IPS-NIHi11 (cell line): ENCODE measurements at regions not wholly inside any gene's neighbourhood (a gene's known extent, or its start where the extent isn't known, plus 50 kb on each side); places are given as distances from the start of the nearest gene placed in this dataset.
"Not testable (repeated sequence)": the region's sequence is repeated elsewhere in the genome, so short reads cannot be mapped to it uniquely, and the experiment has no call there.

Experiments
- DNase-seq: peaks from one replicate; pipeline ENCODE4 v3.0.0; 2012; ENCODE audit warnings: mixed read lengths, low spot score

DNA sequence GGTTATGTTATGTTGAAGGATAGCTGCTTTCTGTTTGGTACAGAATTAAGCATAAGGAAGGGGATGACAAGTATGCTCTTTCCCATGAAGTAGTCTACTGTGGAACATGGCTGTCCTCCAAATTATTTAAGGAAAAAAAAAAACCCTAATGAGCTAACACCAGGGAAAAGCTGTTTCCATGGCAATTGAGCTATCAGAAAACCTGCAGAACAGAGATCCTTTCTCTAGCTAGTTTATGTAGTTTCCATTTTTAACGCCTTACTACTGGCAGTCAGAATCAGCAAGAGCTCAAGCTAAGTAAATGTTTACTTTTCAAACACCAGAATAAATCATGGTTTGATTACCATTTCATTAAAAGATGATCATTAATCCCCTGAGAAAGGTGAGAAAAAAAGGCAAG lies 287.4 kb upstream of the TARS1 start:
- DNase-seq, result no peak

DNA sequence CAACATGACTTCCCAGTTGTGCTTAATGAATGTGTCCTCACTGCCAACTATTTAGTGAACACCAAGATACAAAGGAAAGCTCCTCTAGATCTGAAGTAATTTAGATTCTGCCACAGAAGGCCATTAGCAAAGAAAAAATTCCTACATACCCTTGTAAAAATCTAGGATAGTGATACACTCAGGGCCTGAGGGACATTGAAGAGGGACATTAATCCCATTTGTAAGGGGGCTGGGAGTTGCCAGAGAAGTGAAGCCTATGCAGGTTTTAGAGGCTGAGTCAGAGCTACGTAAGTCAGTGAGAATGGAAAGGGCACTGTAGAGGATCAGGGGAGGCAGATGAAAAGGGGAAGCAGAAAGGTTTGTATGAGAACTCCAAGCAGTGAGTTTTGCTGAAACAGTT lies 286.9 kb upstream of the TARS1 start:
- no peak for DNase-seq

DNA sequence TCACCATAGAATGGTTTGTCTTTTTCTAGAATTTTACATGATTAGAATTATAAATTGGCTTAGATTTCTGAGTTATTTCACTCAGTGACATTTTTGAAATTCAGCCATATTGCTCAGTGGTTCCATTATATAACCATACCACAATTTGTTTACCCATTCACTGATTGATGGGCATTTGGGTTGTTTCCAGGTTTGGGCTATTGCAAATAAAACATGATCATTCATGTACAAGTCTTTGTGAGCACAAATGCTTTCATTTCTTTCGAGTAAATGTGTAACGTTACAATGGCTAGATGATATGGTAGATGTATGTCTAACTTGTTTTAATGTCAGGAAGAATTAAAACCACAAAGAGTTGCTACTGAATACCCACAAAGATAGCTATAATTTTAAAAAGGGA lies 279.9 kb upstream of the TARS1 start:
- DNase-seq, result no peak

DNA sequence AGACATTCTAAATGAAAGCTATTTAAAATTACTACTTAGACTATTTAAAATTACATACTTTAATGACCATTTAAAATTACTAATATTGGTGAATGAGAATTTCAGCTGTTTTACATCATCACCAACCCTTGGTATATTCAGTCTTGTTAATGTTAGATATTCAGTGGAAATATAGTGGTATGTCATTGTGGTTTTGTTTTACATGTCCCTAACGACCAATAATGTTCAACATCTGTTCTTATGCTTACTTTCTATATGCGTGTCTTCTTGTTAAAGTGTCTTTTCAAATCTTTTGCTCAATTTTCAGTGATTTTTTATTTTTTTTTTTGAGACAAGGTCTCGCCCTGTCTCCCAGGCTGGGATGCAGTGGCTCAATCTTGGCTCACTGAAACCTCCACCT lies 279.3 kb upstream of the TARS1 start:
- no peak for DNase-seq

DNA sequence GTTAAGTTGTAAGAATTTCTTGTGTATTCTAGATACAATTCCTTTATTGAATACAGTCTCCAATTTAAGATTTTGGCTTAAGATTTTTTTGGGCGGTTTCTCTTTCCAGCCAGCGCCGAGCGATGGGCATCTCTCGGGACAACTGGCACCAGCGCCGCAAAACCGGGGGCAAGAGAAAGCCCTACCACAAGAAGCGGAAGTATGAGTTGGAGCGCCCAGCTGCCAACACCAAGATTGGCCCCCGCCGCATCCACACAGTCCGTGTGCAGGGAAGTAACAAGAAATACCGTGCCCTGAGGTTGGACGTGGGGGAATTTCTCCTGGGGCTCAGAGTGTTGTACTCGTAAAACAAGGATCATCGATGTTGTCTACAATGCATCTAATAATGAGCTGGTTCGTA lies 278.7 kb upstream of the TARS1 start:
- DNase-seq, result no peak

DNA sequence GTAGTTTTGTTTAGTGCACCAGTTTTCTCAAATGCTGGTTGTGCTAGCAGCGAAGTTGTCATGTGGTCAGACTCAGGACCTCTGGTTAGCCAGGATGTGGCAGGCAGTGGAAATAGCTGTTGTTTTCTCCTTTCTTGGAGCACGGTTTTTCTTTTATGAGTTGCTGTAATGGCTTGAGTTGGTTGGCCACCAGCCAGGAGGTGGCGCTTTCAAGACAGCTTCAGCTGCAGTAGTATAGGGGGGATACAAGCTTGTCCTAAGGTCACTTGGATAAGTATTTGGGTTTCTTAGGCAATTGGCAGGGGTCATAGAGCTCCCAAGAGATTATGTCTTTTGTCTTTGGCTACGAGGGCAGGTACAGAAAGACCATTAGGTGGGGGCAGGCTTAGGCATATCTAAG lies 274.2 kb upstream of the TARS1 start:
- DNase-seq, result no peak

DNA sequence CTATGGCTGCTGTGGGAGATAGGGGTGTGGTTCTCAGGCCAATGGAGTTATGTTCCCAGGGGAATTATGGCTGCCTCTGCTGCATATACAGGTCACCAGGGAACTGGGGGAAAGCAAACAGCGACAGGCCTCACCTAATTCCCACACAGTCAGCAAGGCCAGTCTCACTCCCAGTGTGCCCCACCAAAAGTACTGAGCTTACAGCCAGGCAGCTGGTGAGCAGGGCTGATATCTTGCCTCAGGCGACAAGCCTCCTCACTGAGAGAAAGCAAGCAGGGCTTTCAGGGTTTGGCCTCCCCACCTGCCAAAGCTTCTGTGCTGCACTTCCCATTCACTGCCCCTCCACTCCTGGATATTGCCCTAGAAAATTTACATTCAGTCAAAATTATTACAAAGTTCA lies 273.8 kb upstream of the TARS1 start:
- DNase-seq, result no peak

DNA sequence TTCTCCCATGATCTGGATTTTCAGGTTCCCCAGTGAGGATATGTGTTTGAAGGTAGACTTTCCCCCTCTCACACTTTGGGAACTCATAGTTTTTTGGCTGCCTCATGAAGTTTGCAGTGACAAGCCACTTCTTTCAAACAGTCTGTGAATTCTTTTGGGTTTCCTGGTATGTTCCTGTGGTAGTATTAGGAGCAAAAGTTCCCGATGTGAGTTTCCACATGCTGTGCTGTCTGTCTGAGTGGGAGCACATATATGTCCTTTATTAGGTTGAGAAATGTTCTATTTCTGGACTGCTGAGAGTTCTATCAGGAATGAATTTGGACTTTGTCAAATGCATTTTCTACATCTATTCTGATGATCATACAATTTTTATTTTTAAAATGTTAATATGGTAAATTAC lies 273.2 kb upstream of the TARS1 start:
- no peak for DNase-seq

DNA sequence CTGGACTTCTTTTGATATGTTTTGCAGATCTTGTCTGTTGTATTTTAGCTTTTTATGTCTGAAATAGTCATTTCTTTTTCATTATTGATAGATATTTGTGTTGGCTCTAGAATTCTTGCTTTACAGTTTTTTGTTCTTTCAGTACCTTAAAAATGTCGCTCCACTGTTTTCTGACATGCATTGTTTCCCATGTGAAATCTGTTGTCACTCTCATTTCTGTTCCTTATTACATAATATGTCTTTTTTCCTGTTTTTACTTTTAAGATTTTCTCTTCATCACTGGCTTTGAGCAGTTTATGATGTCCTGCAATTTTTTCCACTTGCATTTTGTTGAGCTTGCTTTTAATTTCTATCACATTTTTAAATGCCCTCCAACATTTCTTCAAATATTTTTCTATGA lies 270.4 kb upstream of the TARS1 start:
- no peak for DNase-seq

DNA sequence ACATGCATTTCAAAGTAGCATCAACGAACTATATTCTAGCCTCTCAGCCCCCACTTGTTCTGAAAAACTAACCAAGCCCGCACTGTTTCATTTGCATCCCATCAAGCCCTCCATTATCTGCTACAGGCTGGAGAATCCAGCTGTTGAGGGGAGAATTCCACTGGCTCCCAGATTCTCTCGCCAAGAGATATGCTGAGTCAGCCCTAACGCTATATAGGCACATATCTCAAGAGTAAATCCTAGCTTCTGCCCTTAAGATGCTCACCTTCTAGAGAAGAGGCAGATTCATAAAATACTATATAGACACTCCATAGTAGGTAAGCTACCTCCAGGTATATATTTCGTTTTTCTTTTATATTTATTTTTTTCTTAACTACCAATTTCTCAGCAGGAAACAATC lies 266.4 kb upstream of the TARS1 start:
- DNase-seq, result no peak

DNA sequence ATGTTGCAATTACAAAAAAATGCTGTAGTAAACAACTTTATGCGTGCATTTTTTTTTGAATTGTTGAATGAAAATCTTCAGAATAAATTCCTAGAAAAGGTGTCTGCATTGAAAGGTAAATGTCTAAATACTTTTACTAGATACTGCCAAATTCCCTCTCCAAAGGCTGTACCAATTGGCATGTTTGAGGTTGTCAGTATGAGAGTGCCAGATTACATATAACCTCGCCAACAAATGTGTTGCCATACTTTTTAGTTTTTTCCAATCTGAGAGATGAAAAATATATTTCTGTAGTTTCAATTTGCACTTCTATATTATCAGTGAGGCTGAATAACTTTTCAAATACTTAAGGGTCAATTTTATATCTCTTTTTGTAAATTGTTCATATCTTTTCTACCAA lies 261.5 kb upstream of the TARS1 start:
- DNase-seq, result no peak

DNA sequence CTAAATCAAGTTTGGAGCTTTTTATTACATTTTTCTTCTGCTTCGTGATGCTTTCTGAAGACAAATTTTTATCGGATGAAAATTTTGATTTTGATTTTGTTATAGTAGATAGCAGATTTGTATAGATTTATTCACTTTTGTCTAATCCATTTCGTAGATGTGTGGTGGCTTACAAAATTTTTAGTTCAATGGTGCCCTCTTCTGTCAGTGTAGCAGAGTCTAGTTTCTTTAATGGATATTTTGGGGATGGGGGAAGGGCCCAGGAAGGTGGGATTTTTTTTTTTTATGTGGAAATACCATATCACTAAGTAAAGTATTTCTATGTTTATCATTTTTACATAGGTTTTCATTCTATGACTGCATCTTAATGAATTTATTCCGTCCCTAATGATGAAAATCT lies 259.9 kb upstream of the TARS1 start:
- DNase-seq, result no peak

DNA sequence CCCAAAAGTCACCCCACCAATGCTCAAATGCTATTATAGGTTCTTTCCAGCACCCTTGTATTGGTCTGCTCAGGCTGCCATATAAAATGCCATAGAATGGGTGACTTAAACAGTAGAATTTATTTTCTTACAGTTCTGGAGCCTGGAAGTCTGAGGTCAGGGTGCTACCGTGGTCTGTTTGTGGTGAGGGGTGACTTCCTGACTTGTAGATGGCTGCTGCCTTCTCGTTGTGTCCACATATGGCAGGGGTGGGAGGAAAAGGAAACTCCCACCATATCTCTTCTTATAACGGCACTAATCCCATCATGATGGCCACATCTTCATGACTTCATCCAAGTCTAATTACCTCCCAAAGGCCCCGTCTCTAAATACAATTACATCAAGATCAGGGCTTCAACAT lies 257.8 kb upstream of the TARS1 start:
- no peak for DNase-seq

DNA sequence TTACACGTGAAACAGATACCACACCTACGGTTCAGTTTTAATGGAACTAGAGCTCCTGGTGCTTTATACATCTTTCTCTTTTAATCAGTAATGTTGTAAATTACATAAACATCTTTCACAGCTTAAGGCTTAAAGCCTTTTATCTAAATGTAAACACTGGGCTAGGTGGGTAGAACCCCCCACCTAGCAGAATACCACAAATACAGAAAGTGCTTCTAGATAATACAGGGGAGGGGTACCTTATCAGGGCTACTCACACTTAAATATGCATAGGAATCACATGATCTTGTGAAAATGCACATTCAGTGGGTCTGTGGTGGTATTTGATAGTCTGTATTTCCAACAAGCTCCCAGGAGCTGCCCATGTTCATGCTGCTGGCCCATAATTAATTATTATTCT lies 256.4 kb upstream of the TARS1 start:
- no peak for DNase-seq

DNA sequence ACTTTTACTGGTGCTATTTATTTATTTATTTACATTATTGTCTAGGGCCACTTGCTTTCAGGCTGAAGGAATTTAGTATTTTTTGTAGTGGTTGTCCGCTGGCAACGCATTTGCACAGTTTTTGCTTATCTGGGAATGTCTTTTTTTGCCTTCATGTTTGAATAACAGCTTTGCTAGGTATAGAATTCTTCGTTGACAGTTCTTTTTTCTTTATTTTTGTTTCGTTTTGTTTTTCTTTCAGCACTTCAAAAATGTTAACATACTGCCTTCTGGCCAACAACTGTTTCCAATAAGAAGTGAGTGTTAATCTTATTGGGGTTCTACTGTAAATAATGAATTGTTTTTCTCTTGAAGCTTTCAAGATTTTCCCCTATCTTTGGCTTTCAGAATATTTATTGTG lies 252.7 kb upstream of the TARS1 start:
- no peak for DNase-seq

DNA sequence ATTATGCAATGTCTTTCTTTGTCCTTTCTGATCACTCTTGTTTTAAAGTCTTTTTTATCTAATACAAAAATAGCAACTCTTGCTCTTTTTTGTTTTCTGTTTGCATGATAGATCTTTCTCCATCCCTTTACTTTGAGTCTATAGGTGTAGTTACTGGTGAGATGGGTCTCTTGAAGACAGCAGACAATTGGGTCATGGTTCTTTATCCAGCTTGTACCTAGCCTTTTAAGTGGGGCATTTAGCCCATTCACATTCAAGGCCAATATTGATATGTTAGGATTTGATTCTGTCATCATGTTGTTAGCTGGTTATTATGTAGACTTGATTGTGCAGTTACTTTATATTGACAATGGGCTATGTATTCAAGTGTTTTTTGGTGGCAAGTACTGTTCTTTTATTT lies 245.9 kb upstream of the TARS1 start:
- no peak for DNase-seq

DNA sequence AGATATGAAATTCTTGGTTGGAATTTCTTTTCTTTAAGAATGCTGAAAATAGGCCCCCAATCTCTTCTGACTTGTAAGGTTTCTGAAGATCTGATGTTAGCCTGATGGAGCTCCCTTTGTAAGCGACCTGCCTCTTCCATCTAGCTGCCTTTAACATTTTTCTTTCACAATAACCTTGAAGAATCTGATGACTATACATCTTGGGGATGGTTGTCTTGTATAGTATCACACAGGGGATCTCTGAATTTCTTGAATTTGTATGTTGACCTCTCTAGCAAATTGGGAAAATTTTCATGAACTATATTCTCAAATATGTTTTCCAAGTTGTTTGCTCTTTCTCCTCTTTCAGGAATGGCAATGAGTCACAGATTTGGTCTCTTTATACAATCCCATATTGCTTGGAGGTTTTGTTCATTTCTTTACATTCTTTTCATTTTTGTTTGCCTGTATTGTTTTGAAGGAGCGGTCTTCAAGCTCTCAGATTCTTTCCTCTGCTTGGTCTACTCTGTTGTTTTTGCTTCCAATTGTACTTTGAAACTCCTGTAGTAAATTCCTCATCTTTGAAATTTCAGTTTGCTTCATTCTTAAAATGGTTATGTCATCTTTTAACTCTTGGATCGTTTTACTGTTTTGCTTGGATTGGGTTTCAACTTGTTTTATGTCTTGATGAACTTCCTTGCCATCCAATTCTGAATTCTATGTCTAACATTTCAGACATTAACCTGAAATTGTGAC lies 245.2 kb upstream of the TARS1 start:
- no peak for DNase-seq

DNA sequence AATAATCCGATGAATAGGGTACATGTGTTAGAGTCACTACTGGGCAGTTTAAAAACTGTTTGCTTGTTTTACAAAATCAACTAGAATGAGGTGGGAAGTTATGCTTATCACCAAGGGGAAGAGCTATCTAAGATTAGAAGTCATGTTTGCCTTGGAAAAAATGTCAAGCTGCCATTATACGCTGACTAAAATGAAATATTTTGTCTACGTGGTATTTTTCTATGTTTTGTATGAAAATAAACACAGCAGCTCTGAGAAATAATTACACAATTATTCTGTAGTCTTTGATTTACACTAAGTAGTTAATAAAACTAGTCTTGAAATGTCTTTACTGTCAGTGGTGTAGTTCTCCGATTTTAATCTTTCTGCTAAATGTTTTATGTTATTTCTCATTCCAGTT lies 241.9 kb upstream of the TARS1 start:
- DNase-seq, result no peak

DNA sequence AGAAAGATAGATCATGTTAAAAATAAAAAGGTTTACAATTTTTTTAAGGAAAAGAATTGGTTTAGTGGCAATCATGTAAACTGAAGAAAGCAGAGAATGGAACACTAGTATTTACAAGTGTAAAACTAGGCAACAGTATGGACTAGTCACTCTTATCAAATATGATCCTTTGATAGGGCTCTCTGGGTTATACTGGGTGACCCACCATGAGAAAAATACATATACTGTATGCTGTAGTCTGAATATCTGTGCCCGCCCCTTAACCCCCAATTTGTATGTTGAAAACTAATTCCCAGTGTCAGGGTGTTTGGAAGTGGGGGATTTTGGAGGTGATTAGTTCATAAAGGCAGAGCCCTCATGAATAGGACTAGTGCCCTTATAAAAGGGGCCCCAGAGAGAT lies 236.8 kb upstream of the TARS1 start:
- no peak for DNase-seq

DNA sequence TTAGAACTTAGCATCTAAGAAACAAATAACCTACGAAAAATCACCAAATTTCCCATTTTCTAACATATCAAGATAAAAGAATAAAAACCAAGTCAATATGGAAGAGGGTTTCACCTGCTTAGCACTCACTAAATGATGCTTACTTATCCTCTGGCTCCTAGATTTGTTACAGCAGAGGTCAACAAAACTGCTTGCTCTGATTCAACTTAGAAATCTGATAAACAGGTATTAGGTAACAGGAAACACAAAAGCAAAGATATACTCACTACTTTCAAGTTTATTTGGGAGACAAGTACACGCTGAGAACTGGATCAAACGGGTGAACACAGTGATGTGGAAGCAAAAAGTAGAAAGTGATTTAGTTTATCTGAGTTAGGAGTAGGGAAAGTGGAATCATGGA lies 235.7 kb upstream of the TARS1 start:
- no peak for DNase-seq

DNA sequence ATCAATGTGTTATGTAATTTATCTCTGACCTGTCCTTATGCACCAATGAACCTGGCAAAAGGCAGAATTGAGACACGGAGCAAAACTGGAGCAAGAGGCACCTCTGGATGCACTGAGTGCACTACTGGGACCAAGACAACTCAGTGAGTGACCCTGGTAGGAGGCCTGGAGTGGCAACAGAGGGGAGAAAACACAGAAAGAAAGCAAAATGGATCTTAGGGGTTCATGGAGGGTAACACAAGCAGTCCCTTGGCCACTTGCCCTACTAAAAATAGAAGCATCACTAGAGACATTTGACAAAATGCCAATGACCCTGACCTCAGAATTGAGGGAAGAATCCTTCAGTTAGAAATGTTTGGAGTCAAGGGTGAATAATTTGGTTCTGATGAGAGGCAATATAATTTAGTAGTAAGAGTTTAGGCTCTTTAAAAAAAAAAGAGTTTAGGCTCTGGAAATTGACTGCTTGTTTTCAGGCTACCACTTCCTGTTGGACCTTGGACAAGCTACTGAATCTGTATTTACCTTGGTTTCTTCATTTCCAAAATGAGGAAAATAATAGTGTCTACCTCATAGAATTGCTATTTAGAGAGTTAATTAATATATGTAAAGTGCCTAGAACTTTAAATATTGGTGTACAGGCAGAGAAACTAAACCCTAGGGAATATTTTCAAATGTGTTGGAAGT lies 234.9 kb upstream of the TARS1 start:
- DNase-seq, result no peak

DNA sequence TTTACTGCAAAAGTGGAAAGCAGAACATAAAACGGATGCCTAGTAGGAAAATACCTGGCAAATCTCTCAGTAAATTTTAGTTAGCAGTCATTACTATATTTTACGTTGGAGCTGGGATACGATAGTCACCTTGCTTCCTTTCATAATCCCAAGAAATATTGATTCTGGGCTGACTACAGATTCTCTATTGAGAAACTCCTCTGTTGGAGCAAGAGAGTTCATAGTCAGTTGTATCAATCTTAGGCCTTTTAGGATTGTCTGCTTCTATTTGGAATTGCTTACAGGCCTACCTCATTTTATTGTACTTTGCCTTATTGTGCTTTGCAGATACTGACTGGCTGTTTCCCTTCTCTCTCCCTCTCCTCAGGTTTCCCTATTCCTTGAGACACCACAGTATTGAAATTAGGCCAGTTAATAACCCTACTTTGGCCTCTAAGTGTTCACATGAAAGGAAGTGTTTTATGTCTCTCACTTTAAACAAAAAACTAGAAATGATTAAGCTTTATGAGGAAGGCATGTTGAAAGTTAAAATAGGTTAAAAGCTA lies 233.7 kb upstream of the TARS1 start:
- no peak for DNase-seq

DNA sequence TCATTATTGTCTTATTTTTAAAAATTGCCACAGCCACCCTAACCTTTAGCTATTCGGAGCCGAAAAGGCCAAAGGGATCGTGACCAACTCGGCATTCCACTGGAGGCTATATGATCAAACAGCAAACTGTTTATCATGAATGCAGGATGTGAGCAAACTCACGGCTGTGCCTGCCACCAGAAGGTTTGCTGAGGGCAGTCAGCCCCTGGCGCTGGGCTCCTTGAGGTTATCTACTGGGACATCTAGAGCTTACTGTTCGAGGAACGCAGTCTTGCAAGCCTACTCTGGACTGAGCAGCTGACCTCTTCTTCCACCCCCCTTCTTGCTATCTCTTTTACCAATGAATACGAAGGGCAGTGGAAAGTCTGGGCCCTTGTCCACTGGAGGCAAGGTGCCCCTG lies 231.5 kb upstream of the TARS1 start:
- no peak for DNase-seq

DNA sequence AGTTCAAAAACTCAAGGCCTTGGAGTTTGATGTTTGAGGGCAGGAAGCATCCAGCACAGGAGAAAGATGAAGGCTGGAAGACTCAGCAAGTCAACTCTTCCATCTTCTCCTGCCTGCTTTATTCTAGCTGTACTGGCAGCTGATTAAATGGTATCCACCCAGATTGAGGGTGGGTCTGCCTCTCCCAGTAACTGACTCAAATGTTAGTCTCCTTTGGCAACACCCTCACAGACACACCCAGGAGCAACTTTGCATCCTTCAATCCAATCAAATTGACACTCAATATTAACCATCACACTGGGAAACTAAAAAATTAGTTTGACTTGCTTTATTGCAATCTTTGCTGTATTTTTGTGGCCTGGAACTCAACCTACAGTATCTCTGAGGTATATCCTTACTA lies 230.5 kb upstream of the TARS1 start:
- not testable (repeated sequence) for DNase-seq
